Spinal cord (tissue), 9 donors: ENCODE measurements at regions not wholly inside any gene's neighbourhood (a gene's known extent, or its start where the extent isn't known, plus 50 kb on each side); places are given as distances from the start of the nearest gene placed in this dataset.
A peak's percentile ranks its signal among the peaks of the same experiment; 100 is the strongest.
"Not testable (repeated sequence)": the region's sequence is repeated elsewhere in the genome, so short reads cannot be mapped to it uniquely, and the experiment has no call there.

ENCODE experiments used
- DNase-seq, 6 donors: peaks; one replicate each; pipeline versions ENCODE4 v3.0.0 to v3.0.0-alpha.2; 2013 to 2015; ENCODE audit warnings: low spot score in 6 of 6, low read depth in 4 of 6
- H3K27ac ChIP-seq: one replicate; pipeline ENCODE4 v1.5.1; 2013; ENCODE audit warnings: low read depth, low read length, control low read depth
- H3K27me3 ChIP-seq: one replicate; pipeline ENCODE4 v1.6.1; 2013; ENCODE audit warnings: low read length; ENCODE audit not compliant: control insufficient read depth, insufficient read depth
- H3K36me3 ChIP-seq: one replicate; pipeline ENCODE4 v1.6.1; 2013; ENCODE audit warnings: low read length; ENCODE audit not compliant: control insufficient read depth, insufficient read depth
- H3K4me1 ChIP-seq: one replicate; pipeline ENCODE4 v1.6.1; 2013; ENCODE audit warnings: low read length; ENCODE audit not compliant: control insufficient read depth, insufficient read depth
- H3K4me3 ChIP-seq: one replicate; pipeline ENCODE4 v1.5.1; 2013; ENCODE audit warnings: low read depth, low read length, control low read depth
- H3K9me3 ChIP-seq: one replicate; pipeline ENCODE4 v1.6.1; 2013; ENCODE audit warnings: low read length; ENCODE audit not compliant: control insufficient read depth, insufficient read depth
- WGBS: methylation state at CpG from one replicate; pipeline ENCODE4 v1.1.5; 2013; ENCODE audit warnings: missing lambda C conversion rate; ENCODE audit not compliant: insufficient coverage; 5-methylcytosine and 5-hydroxymethylcytosine counted together
- donor health status: healthy.

DNA sequence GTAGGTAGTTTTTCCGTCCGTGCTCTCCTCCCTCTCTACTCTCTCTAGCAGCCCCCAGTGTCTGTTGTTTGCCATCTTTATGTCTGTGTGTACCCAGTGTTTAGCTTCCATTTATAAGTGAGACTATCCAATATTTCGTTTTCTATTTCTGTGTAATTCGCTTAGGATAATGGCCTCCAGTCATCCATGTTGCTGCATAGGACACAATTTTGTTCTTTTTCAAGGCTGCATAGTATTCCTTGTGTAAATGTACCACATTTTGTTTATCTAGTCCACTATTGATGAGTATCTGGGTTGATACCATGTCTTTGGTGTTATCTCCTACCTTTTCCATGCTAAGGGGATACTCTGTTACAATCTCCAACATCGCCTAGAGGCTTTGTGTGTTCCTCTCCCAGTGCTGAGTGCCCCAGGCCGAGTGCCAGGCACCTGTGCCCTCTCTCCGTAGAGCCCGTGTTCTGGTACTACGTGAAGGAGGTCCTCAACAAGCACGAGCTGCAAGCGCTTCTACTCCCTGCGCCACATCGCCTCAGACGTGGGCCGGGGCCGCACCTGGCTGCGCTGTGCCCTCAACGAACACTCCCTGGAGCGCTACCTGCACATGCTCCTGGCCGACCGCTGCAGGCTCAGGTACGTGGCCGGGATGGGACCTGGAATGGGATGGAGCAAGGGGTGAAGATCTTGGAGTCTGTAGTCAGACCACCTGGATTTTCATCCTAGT lies 51.0 kb downstream of the NPIPB11 start:
- not testable (repeated sequence) for H3K4me3 ChIP-seq, H3K27me3 ChIP-seq, H3K27ac ChIP-seq, H3K36me3 ChIP-seq, DNase-seq, H3K4me1 ChIP-seq, H3K9me3 ChIP-seq
- WGBS: 94% methylated on average over 9 of the region's 23 CpGs

DNA sequence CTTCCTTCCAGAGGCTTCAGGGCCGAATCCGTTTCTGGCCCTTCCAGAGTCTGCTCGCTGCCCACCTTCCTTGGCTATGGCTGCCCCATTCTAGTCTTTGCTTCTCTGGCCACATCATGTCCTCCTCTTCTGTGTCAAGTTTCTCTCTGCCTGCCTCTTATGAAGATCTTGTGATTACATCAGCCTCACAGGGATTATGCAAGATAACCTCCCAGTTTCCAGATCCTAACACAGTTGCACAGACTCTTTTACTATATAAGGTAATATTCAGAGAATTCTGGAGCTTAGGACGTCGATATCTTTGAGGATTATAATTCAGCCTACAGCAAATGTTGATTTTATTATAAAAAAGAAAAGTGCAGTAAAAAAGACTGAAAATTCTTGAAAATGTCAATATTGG lies 52.1 kb downstream of the NPIPB11 start:
- not testable (repeated sequence) for DNase-seq, H3K27ac ChIP-seq, H3K27me3 ChIP-seq, H3K36me3 ChIP-seq, H3K4me3 ChIP-seq, H3K9me3 ChIP-seq, H3K4me1 ChIP-seq
- WGBS: no CpG with 5 or more reads among the region's 5 CpGs

GRCh38 chr16:29352617-29352999 lies 53.9 kb downstream of the NPIPB11 start:
- not testable (repeated sequence) for DNase-seq, H3K36me3 ChIP-seq, H3K4me1 ChIP-seq, H3K27me3 ChIP-seq, H3K27ac ChIP-seq, H3K9me3 ChIP-seq, H3K4me3 ChIP-seq
- WGBS: 100% methylated on average over 1 of the region's 2 CpGs

- DNase-seq: peak in 1 of 6 donors; percentile 7
- H3K4me1 ChIP-seq, H3K9me3 ChIP-seq, H3K36me3 ChIP-seq, H3K4me3 ChIP-seq, H3K27me3 ChIP-seq, H3K27ac ChIP-seq: not testable (repeated sequence)
- no CpG with 5 or more reads among the region's 9 CpGs for WGBS
These were observed 54.4 kb downstream of the NPIPB11 start for GRCh38 chr16:29351970-29352616.

- not testable (repeated sequence) for H3K4me3 ChIP-seq, H3K9me3 ChIP-seq, H3K27me3 ChIP-seq, H3K27ac ChIP-seq, H3K36me3 ChIP-seq, H3K4me1 ChIP-seq
- WGBS: 59% methylated on average over 2 of the region's 15 CpGs
- peak in 1 of 6 donors; percentile 60 for DNase-seq
These were observed 55.1 kb downstream of the NPIPB11 start for GRCh38 chr16:29351271-29351969.

DNA sequence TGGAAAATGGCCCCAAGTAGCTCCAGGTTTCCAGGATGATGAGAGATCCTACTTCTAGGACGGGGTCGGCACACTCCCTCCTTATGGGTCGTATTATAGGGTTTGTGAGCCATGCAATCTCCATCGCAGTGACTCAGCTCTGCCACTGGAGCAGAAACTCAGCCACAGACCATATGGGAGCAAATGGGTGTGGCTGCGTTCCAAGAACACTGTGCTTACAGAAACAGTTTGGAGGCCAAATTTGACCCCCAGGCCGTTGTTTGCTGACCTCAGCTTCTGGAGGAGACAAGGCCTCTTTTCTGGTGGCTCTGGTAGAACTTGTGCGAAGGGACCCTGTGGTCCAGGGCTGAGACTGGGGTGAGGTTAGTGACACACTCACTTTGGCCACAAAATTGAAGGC lies 56.5 kb downstream of the NPIPB11 start:
- not testable (repeated sequence) for H3K4me1 ChIP-seq, H3K36me3 ChIP-seq, H3K27me3 ChIP-seq, H3K27ac ChIP-seq, H3K9me3 ChIP-seq, H3K4me3 ChIP-seq
- peak in 2 of 6 donors; percentile 42 to 49 for DNase-seq
- 78% methylated on average over 5 of the region's 7 CpGs for WGBS

GRCh38 chr16:29348748-29349147 lies 57.8 kb downstream of the NPIPB11 start:
- not testable (repeated sequence) for H3K4me3 ChIP-seq, H3K27me3 ChIP-seq, H3K27ac ChIP-seq, H3K9me3 ChIP-seq, H3K4me1 ChIP-seq, H3K36me3 ChIP-seq, DNase-seq
- no CpG with 5 or more reads among the region's 3 CpGs for WGBS

- peak in 1 of 6 donors; percentile 44 for DNase-seq
These were observed 58.3 kb downstream of the NPIPB11 start for GRCh38 chr16:29348123-29348690.

DNA sequence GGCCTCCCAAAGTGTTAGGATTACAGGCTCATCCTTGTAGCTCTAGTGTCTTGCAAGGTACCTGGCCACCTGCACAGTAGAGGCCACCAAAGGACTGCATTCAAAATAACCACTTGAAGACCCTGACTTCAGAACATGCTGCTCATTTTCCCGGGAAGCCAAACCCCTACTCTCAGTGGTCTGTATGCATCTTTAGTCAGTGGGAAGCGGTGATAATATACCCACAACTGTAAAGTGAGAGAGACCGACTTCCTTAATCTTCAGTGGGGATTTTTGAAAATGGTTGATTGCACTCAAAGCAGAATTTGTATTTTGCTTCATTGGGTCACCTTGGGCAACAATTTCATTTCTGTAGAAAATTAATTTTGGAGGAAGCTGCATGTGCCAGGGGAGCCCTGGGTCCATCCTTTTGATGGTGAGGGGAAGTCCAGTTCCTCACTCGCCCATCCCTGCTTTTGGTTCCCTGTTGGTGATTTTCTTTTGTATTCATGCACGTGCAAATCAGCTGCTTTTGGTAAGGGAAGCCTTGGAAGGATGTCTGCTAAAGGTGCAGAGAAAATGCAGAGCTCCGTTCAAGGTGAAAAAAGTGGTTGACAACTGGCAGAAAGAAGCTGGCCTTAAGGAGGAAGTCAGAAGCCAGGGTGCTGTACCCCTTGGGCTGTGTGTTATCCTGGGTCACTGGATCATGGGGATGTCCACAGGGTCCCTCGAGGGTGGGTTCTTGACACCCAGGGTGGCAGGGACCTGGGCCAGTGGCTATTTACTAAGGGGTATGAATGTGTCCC lies 59.5 kb downstream of the NPIPB11 start:
- not testable (repeated sequence) for H3K27me3 ChIP-seq, DNase-seq, H3K27ac ChIP-seq, H3K9me3 ChIP-seq, H3K36me3 ChIP-seq, H3K4me1 ChIP-seq, H3K4me3 ChIP-seq
- WGBS: 66% methylated on average over 2 of the region's 7 CpGs

More at GRCh38 chr16:29348123-29348690, 58.3 kb downstream of the NPIPB11 start:
- H3K4me1 ChIP-seq, H3K27me3 ChIP-seq, H3K27ac ChIP-seq, H3K4me3 ChIP-seq, H3K36me3 ChIP-seq, H3K9me3 ChIP-seq: not testable (repeated sequence)
- 80% methylated on average over 1 of the region's 2 CpGs for WGBS
